ENCODE measurements at regions not wholly inside any gene's neighbourhood (a gene's known extent, or its start where the extent isn't known, plus 50 kb on each side); places are given as distances from the start of the nearest gene placed in this dataset.

DNA sequence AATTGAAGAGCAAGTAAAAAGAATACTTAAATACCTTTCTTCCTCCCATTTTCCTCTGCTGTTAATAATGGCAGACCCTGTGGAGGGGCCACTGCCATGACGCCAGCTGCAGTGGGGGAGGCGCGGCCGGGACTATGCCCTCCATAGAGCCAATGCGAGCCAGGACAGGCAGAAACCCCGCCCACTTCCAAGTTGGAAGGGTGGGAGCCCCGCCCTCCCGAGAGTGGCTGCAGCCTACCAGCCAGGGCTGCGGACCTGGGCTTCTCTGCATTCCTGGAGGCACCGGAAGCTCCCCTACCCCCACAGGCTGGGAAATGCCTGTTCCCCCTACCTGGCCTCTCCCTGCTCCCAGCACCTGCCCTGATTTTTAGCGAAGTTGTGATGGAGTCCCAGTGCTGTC, 439.4 kb upstream of the CDH19 start:
- DNase-seq (ENCODE audit: low read depth in 2 of 3, low spot score in 1 of 3) = no peak

DNA sequence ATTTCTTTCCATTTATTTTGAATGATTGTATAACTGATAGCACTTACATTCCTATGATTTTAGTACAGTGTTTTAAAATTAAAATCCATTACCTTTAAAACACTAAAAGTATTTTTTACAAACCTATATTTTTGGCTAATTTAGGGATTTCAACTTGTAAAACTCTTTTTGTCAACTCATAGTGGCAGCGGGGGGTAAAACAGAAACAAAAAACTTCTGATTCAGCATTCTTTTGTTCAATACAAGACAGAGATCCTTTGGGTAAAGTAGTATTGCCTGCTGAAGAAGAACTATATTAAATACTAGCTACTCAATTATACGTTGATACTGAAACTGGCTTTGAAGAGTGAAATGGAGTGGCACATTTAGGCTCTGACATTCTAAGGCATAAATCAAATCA, 437.4 kb upstream of the CDH19 start:
- DNase-seq (ENCODE audit: low read depth in 2 of 3, low spot score in 1 of 3) = no peak

DNA sequence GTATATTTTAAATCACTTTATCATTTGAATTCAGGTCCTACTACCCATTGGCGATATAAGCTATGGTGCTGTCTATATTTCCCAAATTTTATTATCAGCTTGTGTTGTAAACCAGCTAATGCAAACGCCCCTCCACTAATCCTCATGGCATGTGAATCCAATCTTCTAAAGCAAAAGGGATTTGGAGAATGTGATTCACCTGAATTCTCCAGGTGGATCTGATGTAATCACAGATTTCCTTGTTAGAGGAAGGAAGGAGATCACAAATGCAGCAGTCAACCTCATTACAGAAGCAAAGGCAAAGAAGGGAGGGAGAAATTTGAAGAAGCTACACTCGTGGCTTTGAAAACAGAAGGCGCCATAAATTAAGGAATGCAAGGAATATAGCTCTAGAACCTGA, 431.1 kb upstream of the CDH19 start:
- no peak for DNase-seq (ENCODE audit: low read depth in 2 of 3, low spot score in 1 of 3)

DNA sequence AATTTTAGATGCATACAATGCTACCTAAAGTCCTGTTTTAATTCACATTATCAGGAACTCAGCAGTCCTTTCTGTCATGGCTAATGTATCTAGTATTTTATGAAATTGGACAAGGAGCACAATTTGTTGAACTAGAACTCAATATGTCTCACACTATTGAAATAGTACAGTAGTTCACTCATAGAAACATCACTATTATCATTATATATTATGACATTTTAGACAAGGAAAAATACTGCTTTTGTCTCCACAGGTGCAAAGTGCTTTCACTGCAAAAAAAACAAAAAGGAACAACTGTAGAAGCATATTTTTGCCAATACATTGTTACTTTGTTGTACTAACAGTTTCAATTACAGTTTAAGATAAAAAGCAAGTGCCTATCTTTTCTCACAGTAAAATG, 419.2 kb upstream of the CDH19 start:
- DNase-seq (ENCODE audit: low read depth in 2 of 3, low spot score in 1 of 3) = no peak

DNA sequence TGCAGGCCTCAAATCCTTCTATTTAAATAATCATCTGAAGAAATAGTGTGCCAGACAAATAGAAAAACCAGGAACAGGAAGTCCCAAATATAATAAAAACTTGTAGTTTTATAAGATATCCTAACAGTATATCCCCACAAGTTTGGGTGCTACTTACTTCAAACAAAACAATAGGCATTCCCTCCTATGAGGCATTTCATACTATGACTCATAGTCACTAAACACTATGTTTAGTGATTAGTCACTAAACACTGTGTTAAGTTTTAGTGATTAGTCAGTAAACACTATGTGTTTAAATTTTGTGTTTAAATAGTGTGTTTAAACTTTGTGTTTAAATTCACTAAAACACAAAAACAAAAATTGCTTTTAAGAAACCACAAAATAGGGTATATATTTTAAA, 407.0 kb upstream of the CDH19 start:
- no peak for DNase-seq (ENCODE audit: low read depth in 2 of 3, low spot score in 1 of 3)

DNA sequence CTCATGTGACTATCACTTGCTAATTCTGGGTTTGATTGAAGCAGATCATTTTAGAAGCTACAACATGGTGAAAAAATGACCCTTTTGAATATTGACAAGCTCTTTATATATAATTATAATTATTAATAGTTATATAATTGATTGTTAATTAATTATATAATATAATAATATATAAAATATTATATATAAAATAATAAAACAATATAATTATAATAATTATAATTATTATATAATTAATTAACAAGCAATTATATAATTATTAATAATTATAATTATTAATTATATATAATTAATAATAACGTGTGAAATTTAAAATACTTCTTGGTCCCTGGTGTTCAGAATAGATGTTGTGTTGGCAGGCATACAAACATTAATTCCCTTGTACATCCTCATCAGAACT, 404.1 kb upstream of the CDH19 start:
- DNase-seq (ENCODE audit: low read depth in 2 of 3, low spot score in 1 of 3) = no peak

DNA sequence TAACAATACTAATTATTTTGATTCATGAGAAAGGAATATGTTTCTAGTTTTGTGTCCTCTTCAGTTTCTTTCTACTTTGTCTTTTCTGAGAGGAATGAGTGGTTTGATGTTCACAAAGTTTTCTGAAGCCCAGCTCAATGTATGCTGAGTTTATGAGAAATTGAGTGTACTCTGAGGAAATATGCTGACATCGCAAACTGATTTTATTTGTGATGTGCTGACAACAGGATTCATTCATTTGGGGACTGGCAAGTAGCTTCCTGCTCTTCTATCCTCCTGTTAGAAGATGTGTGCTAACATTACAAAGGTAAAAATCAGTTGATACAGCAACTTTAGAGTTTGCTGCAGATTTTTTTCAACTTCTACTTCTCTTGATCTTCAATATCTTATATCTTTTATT, 403.2 kb upstream of the CDH19 start:
- DNase-seq (ENCODE audit: low read depth in 2 of 3, low spot score in 1 of 3) = no peak

DNA sequence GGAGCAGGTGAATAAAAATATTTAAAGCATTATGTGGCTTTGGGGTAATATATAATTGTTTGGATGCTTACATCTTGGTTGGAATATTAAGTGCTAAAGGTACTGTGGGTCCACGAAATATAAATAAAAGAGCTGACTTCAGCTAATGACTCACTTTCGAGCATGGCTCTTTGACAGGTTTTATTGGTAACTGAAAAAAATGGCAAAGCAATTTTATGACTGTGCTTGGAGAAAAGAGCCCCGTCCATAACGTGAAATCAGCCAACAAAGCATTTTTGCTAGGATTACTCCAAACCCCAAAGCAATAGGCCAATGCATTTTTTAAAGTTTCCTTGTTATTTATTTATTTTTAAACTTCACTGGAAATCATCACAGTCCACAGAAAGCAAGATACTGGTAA, 397.2 kb upstream of the CDH19 start:
- no peak for DNase-seq (ENCODE audit: low read depth in 2 of 3, low spot score in 1 of 3)

DNA sequence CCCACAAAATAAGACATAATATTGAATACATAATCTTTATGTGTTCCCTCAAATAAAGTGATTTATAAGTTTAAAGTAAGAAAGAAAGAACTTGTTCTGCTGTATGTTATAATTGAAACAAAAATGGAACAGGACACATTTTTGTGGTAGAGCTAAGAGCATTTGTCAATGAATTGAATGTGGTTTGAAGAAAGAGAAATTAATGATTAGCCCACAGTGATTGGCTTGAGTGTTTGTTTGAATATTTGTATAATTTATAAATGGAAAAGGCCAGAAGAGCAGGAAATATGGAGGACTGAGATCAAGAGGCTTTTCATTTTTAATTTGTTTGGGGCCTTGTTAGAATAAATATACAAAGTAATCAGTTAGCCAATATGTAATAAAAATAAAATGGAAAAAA, 395.1 kb upstream of the CDH19 start:
- no peak for DNase-seq (ENCODE audit: low read depth in 2 of 3, low spot score in 1 of 3)

DNA sequence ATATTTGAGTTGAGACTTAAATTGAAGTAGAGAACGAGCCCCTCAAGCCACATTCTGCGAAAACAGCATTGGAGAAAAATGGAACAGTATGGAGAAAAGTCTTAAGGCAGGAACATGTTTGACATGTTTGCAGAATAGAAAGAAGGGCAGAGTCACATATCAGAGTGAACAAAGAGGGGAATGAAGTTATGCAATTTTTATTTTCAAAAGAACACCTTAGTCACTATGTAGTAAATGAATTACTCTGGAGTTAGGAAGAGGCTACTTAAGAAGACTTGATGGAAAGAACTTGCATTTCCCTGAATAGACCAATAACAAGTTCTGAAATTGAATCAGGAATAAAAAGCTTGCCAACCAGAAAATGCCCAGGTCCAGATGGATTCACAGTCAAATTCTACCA, 391.4 kb upstream of the CDH19 start:
- DNase-seq (ENCODE audit: low read depth in 2 of 3, low spot score in 1 of 3) = no peak

DNA sequence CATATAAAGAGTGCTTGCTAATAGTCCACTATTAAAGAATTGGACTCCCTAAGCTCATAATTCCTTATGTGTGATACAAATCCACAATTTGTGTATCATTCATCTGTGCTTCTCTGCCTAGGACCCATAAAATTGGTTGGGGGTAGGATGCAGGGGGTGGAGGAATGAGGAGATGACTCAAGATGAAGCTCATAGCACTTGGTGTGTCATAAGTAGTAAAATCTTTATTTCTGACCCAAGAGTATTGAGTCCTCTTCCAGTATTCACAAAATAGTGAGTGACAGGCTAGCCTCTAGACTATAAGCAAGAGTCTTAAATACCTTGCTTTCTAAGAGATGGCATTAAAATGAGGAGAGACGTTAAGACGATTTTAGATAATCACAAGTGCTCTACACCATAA, 390.9 kb upstream of the CDH19 start:
- no peak for DNase-seq (ENCODE audit: low read depth in 2 of 3, low spot score in 1 of 3)

DNA sequence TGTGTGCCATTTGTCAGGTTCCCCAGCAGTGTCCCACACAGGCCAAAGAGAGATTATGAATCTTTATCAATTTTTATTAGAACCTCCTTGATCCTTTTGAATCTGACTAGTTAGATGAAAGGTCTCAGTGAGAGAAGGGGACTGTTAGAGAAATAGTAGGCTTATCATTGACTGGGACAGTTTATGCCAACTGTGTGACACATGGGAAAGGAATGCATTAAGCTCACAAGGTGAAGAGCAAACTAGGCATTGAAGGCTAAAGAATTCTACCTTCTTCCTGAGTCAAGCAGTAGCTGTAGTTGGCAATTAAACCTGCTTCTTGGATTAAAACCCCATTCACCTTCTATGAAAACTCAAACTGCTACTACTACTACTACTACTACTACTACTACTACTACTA, 389.6 kb upstream of the CDH19 start:
- no peak for DNase-seq (ENCODE audit: low read depth in 2 of 3, low spot score in 1 of 3)

DNA sequence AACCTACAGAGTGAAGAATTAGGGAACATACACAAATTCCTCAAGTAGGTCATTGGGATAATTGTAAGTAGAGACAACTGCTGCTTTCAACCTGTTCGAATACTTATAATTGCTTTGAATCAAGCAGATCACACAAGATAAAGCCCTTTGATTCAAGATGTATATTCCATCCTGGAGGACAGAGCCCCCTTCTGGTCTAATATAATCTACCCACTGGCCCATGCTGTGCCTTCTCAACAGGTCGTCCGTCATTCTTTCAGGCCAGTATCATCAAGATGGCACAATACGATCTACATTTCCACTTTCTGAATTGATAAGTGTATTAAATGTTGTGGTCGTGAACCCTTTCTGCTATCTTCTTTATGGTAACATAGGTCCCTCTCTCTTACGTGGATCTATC, 387.0 kb upstream of the CDH19 start:
- DNase-seq (ENCODE audit: low read depth in 2 of 3, low spot score in 1 of 3) = no peak

DNA sequence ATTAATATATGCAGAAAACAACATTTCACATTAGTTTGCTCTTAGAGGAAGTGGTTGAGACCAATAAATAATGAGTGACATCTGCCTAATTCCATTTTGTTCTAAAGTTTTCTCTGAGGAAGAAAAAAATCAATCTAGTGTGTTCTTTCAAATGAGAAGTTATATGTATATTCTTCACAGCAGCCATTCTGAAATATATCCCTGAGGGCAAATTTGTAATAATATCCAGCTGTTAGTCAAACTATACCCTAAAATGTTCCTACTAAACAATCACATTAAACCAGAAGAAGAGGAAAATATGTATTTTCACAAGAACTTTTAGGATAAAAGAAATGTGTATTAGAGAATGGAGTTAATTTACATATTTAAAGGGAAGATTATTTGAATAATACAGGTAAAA, 375.1 kb upstream of the CDH19 start:
- DNase-seq (ENCODE audit: low read depth in 2 of 3, low spot score in 1 of 3) = no peak

DNA sequence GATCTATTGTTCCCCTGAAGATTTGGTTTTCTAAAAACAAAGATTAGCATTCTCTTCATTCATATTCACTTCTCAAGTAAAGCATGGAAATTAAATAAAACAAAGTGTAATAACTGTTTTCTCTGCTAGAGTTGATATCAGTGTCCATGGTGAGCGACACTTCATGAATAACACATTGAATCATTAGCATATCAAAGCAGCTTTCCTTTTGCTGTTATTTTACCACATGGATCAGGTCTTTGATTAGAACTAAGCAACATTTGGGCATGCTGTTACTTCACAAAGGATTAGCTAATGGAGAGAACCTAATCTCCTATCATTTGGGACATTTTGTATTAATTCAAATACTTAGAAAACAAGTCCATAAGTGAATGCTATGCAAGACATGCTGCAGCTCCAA, 368.8 kb upstream of the CDH19 start:
- DNase-seq (ENCODE audit: low read depth in 2 of 3, low spot score in 1 of 3) = no peak

DNA sequence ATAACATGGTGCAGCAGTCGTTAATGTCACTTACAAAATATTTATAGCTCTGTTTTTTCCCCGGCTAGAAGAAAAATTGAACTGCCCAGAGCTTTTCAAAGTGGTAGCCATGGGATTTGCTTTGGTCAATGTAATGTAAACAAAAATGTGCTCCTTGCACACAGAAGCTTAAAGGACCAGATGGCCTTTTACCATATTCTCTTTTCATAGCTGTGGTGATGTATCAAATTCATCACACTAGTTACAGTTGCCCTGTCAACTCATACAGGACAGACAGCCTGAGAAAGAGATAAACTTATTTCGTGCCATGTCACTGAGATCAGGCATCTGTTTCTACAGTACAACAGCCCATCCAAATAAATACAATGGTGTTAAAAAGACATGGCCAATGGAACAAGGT, 368.1 kb upstream of the CDH19 start:
- no peak for DNase-seq (ENCODE audit: low read depth in 2 of 3, low spot score in 1 of 3)

DNA sequence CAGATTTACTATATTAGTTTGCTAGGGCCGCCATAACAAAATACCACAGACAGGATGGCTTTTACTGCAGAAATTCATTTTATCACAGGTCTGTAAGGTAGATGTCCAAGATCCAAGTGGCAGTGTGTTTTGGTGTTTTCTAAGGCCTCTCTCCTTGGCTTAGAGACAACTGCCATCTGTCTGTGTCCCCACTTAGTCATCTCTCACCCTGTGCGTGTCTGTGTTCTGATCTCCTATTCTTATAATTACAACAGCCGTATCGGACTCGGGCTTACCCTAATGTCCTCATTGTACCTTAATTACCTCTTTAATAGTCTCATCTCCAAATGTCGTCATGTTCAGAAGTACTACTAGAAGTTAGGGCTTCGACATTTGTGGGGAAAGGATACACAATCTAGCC, 362.3 kb upstream of the CDH19 start:
- no peak for DNase-seq (ENCODE audit: low read depth in 2 of 3, low spot score in 1 of 3)

DNA sequence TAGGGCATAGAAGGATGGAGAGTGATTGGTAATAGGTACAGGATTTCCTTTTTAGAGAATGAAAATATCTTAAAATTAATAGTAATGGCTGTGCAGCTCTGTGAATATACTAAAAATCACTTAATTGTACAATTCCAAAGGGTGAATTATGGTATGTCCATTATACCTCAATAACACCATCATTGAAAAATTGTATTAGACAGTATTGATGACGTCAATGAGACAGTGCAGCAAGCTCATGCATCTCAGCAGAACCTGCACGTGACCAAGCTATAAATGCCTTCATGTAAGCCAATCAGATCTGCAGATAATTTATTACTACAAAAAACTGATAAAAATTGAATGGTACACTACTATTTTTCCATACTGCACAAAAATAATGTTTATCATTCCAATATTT, 354.4 kb upstream of the CDH19 start:
- no peak for DNase-seq (ENCODE audit: low read depth in 2 of 3, low spot score in 1 of 3)

DNA sequence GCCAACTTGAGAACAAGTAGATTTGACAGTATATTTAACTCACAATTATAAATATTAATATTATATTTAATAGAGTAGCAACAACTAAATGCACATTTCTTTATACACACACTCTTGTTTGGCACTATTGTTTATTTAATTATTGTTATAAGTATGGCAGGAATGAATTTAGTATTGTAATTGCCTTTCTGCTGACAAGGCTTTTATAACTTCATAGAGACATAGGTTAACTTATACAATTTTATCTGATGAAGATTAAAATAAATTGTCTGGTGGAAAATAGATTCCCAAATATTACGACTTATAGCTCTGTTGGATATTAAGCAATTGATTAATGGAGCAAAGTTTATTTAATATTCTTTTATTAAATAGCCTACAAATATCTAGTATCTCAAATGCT, 347.9 kb upstream of the CDH19 start:
- DNase-seq (ENCODE audit: low read depth in 2 of 3, low spot score in 1 of 3) = no peak

DNA sequence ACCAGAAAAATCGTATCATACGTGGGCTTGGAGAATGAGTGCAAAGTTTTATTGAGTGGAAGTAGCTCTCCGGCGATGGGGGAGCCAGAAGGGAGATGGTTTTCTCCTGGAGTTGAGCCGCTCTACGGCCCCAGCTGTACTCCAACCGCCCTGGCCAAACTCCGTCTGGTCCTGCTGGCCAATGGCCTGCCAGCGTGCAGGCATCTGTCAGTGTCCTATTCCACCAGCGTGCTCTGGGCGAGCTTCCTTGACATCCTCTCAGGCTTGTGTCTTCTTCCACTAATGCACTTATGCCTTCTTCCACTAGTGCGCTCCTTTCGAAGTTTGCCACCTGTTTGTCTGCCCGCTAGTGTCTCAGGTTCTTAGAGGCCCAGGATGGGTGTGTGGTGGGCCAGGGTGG, 345.5 kb upstream of the CDH19 start:
- DNase-seq (ENCODE audit: low read depth in 2 of 3, low spot score in 1 of 3) = no peak

DNA sequence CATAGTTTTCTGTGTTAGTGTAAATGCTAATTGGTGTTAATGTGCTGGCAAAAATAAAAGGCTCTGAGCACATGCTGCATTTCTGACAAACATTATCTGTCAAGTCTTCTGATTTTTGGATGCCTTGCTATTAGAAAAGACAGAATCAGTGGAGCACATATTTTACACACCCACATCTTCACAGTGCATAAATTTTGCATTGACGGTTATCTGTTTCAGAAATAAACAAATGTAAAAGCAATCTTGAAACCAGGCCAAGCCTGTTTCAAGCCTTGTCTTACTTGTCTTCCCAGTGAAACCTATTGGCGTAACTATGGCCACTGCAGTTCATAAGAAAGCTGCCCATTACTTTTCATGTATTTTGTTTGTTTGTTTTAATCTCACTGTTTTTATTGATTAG, 333.7 kb upstream of the CDH19 start:
- DNase-seq (ENCODE audit: low read depth in 2 of 3, low spot score in 1 of 3) = no peak

DNA sequence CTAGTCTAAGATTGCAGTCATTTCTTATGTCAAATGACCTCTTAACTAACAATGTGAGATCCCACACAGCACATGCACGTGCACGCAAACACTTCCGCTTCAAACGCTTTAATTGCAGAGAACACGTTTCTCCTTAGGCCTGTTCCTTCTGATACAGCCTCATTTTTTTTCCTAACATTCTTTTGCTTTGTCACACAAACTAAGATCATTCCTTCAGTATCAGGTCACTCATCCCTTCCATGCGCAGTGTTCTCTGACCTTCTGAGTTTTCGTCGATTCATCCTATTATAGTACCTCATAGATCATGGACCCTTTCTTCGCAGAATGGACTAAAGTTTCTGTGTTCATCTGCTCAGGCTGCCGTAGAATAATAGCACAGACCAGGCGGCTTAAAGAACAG, 327.1 kb upstream of the CDH19 start:
- DNase-seq (ENCODE audit: low read depth in 2 of 3, low spot score in 1 of 3) = no peak

DNA sequence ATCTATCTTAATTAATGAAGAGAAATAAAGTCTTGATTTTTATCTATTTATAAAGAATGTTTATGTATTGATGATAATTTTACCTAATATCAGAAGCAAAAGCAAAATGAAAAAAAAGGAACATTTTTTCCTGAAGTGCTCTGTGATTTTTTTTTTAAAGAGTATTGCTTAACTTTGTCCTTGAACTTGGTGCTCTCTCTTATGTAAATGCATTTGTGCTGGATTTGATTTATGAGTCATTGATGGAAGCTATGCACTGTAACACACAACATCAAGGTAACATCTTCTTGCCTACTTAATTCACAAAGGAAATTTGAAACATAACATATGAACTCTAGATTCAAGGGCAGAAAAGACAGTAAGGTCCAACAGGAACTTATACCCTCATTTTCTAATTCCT, 312.9 kb upstream of the CDH19 start:
- DNase-seq (ENCODE audit: low read depth in 2 of 3, low spot score in 1 of 3) = no peak

DNA sequence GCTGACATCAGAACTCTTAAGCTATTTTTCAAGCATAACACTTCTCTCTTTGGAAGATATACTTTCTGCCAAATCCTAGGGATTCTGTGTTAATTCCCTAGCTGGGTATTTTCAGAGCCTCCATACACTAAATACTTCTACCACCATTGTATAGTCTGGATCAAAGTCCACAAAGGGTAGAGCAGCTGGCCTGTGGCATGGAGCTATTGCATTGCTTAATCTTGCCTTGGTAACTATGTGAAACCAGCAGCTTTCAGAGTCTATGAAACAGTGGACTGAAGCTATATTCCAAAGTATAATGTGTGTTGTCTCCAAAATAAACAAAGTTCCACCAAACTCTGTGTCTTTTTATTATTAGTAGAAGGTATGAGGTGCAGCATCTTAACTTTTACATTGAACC, 296.9 kb upstream of the CDH19 start:
- DNase-seq (ENCODE audit: low read depth in 2 of 3, low spot score in 1 of 3) = no peak

DNA sequence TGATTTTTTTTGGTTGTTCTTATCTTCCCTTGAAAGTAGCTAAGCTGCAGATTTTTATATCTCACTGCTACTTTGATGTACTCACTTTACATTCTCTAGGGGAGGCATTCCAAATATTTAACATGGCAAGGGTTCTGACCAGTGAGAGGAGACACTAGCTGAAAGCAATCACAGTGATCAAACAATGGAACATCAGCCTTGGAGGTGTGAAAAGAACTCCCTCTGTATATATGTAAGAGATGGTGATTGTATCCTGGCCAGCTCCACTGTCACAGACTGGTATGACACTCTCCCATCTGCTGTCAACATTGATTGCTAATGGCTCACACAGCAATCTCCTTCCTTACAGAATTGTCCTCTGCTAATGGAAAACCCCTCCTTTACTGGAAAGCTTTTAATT, 291.7 kb upstream of the CDH19 start:
- no peak for DNase-seq (ENCODE audit: low read depth in 2 of 3, low spot score in 1 of 3)

Measured in stimulated activated CD4-positive, alpha-beta T cell treated with anti-CD3 and anti-CD28 coated beads, Interleukin-12 subunit alpha, Interleukin-12 subunit beta, amount 100 ng/mL, for 48 hours (primary cell).